HG03135 (cell line): ENCODE measurements at regions not wholly inside any gene's neighbourhood (a gene's known extent, or its start where the extent isn't known, plus 50 kb on each side); places are given as distances from the start of the nearest gene placed in this dataset.
A peak's percentile ranks its signal among the peaks of the same experiment; 100 is the strongest.
"Not testable (repeated sequence)": the region's sequence is repeated elsewhere in the genome, so short reads cannot be mapped to it uniquely, and the experiment has no call there.

Source experiments
- ATAC-seq: cut with Tn5 transposase; IDR thresholded peaks from one replicate; pipeline ENCODE4 v1.9.1; 2021; ENCODE audit warnings: mild to moderate bottlenecking, moderate library complexity; ENCODE audit not compliant: unreplicated experiment

- ATAC-seq, result not testable (repeated sequence)
These were observed 75.4 kb upstream of the LPCAT1 start for GRCh38 chr5:1598950-1599737.

- not testable (repeated sequence) for ATAC-seq
These were observed 73.3 kb upstream of the LPCAT1 start for GRCh38 chr5:1597093-1597473.

- not testable (repeated sequence) for ATAC-seq
These were observed 72.8 kb upstream of the LPCAT1 start for GRCh38 chr5:1596462-1597092.

- peak; percentile 92 for ATAC-seq
These were observed 70.8 kb upstream of the LPCAT1 start for GRCh38 chr5:1594357-1595106.

- peak; percentile 30 for ATAC-seq
These were observed 70.2 kb upstream of the LPCAT1 start for GRCh38 chr5:1593903-1594356.

- not testable (repeated sequence) for ATAC-seq
These were observed 64.4 kb upstream of the LPCAT1 start for GRCh38 chr5:1588071-1588694.

GRCh38 chr5:1583081-1583875 is 59.5 kb upstream of the LPCAT1 start:
- ATAC-seq, result not testable (repeated sequence)

GRCh38 chr5:1579389-1579788 is 55.6 kb upstream of the LPCAT1 start:
- not testable (repeated sequence) for ATAC-seq

- ATAC-seq, result not testable (repeated sequence)
These were observed 53.1 kb upstream of the LPCAT1 start for GRCh38 chr5:1576851-1577250.

- ATAC-seq, result not testable (repeated sequence)
These were observed 52.4 kb upstream of the LPCAT1 start for GRCh38 chr5:1575991-1576714.

GRCh38 chr5:1575491-1575890 is 51.7 kb upstream of the LPCAT1 start:
- not testable (repeated sequence) for ATAC-seq

GRCh38 chr5:1574023-1574318 is 50.2 kb upstream of the LPCAT1 start:
- not testable (repeated sequence) for ATAC-seq

- ATAC-seq, result not testable (repeated sequence)
These were observed 49.7 kb upstream of the LPCAT1 start for GRCh38 chr5:1573217-1574022.
